ENCODE measurements at regions not wholly inside any gene's neighbourhood (a gene's known extent, or its start where the extent isn't known, plus 50 kb on each side); places are given as distances from the start of the nearest gene placed in this dataset.

DNA sequence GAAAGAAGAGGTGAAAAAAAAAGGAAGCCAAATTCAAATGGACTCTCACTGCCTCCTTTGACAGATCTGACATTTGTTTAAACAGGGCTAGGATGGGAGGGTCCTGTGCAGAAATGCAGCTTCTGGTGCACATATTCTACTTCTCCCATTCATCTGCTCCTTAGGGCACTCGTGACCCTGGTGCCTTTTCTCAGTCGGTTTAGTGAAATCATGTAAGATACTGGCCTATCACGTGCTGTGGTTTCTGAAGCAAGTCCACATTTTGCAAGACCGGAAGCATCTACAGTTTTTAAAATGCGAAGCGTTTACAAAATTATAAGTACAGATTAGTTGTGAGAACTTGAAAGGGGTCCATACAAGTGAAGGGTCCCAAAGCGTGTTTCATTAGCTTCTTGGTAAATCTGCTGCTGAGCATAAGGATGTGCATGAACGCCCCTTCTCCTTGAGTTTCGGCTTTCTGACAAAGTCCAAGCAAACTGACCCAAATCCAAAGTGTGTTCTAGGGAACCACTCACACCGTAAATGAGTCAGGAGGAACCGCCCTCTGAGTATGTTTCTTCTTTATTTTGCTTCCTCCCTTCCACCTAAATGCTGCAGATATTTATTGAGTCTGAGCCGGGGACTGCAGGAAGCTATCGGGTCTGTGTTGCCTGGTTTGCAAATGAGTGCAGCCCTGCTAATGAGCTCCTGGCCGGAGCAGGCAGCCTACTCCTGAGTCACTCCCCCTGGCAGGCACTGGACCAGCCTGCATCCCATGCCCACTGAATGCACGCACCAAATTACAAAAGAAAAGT lies 323.8 kb upstream of the JARID2 start:
- no peaks in the 10 kb centered on the region for H3K27me3 Mint-ChIP-seq (ENCODE audit: low read depth)
- H2BK20ac ChIP-seq (ENCODE audit: low read depth, low read length, poor library complexity, severe bottlenecking): no peak overlapping the region
- 0 out of 5 replicates have a peak overlapping the region, but pooled peaks of 1 of the 2 experiments have one; percentile 35 for H3K4me3 Mint-ChIP-seq
- H3K4me2 ChIP-seq (ENCODE audit: insufficient read depth, insufficient read length, low read length): no peak overlapping the region
- H4K8ac ChIP-seq (replicated peaks; ENCODE audit: insufficient read length, low read depth, low read length): no peak overlapping the region
- TF ChIP-seq, protein P1, sequence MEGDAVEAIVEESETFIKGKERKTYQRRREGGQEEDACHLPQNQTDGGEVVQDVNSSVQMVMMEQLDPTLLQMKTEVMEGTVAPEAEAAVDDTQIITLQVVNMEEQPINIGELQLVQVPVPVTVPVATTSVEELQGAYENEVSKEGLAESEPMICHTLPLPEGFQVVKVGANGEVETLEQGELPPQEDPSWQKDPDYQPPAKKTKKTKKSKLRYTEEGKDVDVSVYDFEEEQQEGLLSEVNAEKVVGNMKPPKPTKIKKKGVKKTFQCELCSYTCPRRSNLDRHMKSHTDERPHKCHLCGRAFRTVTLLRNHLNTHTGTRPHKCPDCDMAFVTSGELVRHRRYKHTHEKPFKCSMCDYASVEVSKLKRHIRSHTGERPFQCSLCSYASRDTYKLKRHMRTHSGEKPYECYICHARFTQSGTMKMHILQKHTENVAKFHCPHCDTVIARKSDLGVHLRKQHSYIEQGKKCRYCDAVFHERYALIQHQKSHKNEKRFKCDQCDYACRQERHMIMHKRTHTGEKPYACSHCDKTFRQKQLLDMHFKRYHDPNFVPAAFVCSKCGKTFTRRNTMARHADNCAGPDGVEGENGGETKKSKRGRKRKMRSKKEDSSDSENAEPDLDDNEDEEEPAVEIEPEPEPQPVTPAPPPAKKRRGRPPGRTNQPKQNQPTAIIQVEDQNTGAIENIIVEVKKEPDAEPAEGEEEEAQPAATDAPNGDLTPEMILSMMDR (conservative IDR thresholded peaks at IDR 0.05): no peak
- no peak overlapping the region for H3K23ac ChIP-seq (ENCODE audit: insufficient read length, low read depth, low read length)
- no peak overlapping the region for H4K5ac ChIP-seq (ENCODE audit: insufficient read length, low read depth, low read length)
- H3T11ph ChIP-seq (ENCODE audit: low read length): no peak overlapping the region
- no peak overlapping the region for H3K27ac ChIP-seq (ENCODE audit: insufficient read length, low read depth, low read length)
- no peak overlapping the region for H2AFZ ChIP-seq (ENCODE audit: low read length)
- H2BK15ac ChIP-seq (ENCODE audit: low read depth, low read length): no peak overlapping the region
- DNase-seq: peak; percentile 55
- peak overlapping the region; percentile 17 to 65 (median 63); a peak in 3 of 7 replicates for H3K27ac Mint-ChIP-seq
- H3K36me3 Mint-ChIP-seq (ENCODE audit: insufficient read depth in 1 of 3, low read depth in 3 of 3): no peaks in the 10 kb centered on the region; a peak in 2 of 7 replicates
- no peaks in the 10 kb centered on the region for H3K9me3 ChIP-seq (ENCODE audit: control insufficient read depth, low read depth, low read length)
- H3K27me3 ChIP-seq (ENCODE audit: insufficient read depth, low read length): no peaks in the 10 kb centered on the region
- H2BK12ac ChIP-seq (ENCODE audit: insufficient read length, low read depth, low read length): no peak overlapping the region
- peaks cover 10% of the 10 kb centered on the region; the same call in 1 of the 2 replicates for H3K4me1 ChIP-seq (ENCODE audit: insufficient read depth, low read length)
- no peak overlapping the region for H3K14ac ChIP-seq (ENCODE audit: insufficient read depth, low read length)
- no CpG with 5 or more reads among the region's 15 CpGs for WGBS (ENCODE audit: extremely low coverage, insufficient read length, low lambda C conversion rate)
- no peak overlapping the region for H3K4ac ChIP-seq (ENCODE audit: low read depth, low read length)
- no peak overlapping the region for H2BK5ac ChIP-seq (ENCODE audit: insufficient read length, low read length)
- H3K4me1 Mint-ChIP-seq: peaks cover 53% of the 10 kb centered on the region in 2 experiments
- no peak overlapping the region for H2AK5ac ChIP-seq (ENCODE audit: insufficient read length, low read length)
- H4K20me1 ChIP-seq (ENCODE audit: control insufficient read depth, insufficient read depth, insufficient read length): no peaks in the 10 kb centered on the region
- H3K56ac ChIP-seq (ENCODE audit: insufficient read length, low read depth, low read length): no peak overlapping the region
- H4K91ac ChIP-seq (ENCODE audit: insufficient read length, low read depth, low read length): no peak overlapping the region
- no peaks in the 10 kb centered on the region for H3K79me1 ChIP-seq (ENCODE audit: insufficient read depth, low read depth, low read length, poor library complexity, severe bottlenecking)
- H3K18ac ChIP-seq (ENCODE audit: insufficient read length, low read depth, low read length): no peak overlapping the region
- H3K9me3 Mint-ChIP-seq: no peaks in the 10 kb centered on the region
- H3K79me2 ChIP-seq (ENCODE audit: insufficient read depth, low read length): no peaks in the 10 kb centered on the region; the same call in 1 of the 2 replicates
- no peaks in the 10 kb centered on the region for H3K23me2 ChIP-seq (ENCODE audit: insufficient read length, low read depth, low read length, poor library complexity, severe bottlenecking)
- no peak overlapping the region for H3K9ac ChIP-seq (ENCODE audit: extremely low read depth, insufficient read length, low read length)
- no peak overlapping the region for H2BK120ac ChIP-seq (ENCODE audit: low read depth, low read length, poor library complexity, severe bottlenecking)
